Caco-2 (cell line): ENCODE measurements at regions not wholly inside any gene's neighbourhood (a gene's known extent, or its start where the extent isn't known, plus 50 kb on each side); places are given as distances from the start of the nearest gene placed in this dataset.

Source experiments
- BruUV-seq: library from RNA; stranded (reverse); fragments of 400-500 nt; replicated peaks from 2 replicates; lab custom pipeline; 2021; lab: Mats Ljungman, UMichigan
- CTCF ChIA-PET: fragments of 300-600 bp; sonication (Branson Sonifier 250); formaldehyde crosslinking; loops from one replicate; lab custom pipeline; 2022; ENCODE audit warnings: antibody characterized with exemption; lab: Charles Lee
- POLR2A ChIA-PET: fragments of 300-600 bp; sonication (Branson Sonifier 250); formaldehyde crosslinking; loops from one replicate; lab custom pipeline; 2022; ENCODE audit warnings: antibody characterized with exemption; lab: Charles Lee
- DNase-seq, 2 experiments: peaks; one replicate each; pipeline versions ENCODE4 v3.0.0 to v3.0.0-alpha.2; 2020 to 2022
- H3K27me3 ChIP-seq: replicated peaks from 2 replicates; pipeline ENCODE4 v1.6.0; 2011; ENCODE audit warnings: low read length; ENCODE audit not compliant: control insufficient read depth, insufficient read depth
- H3K36me3 ChIP-seq: 2 replicates; pipeline ENCODE4 v1.5.1; 2011; ENCODE audit warnings: low read length; ENCODE audit not compliant: control insufficient read depth, insufficient read depth
- H3K4me1 ChIP-seq: fragments of 250-450 bp; sonication (Bioruptor Pico); 2 replicates; pipeline ENCODE4 v1.5.1; 2020; ENCODE audit warnings: mild to moderate bottlenecking
- H3K4me3 ChIP-seq: 2 replicates; pipeline ENCODE4 v1.5.1; 2011; ENCODE audit warnings: low read depth, mild to moderate bottlenecking, control low read depth, low read length
- H3K9me3 ChIP-seq: fragments of 250-450 bp; sonication (Bioruptor Pico); 2 replicates; pipeline ENCODE4 v1.5.1; 2020; ENCODE audit warnings: mild to moderate bottlenecking, moderate library complexity
- H3K27ac Mint-ChIP-seq: one replicate; pipeline ENCODE4 v1.8.0; 2022; ENCODE audit warnings: mixed read lengths; ENCODE audit not compliant: unreplicated experiment
- H3K27me3 Mint-ChIP-seq: one replicate; pipeline ENCODE4 v1.8.0; 2022; ENCODE audit warnings: mixed read lengths; ENCODE audit not compliant: insufficient read depth, unreplicated experiment
- H3K36me3 Mint-ChIP-seq: one replicate; pipeline ENCODE4 v1.8.0; 2022; ENCODE audit warnings: mild to moderate bottlenecking, mixed read lengths; ENCODE audit not compliant: insufficient read depth, unreplicated experiment
- H3K4me1 Mint-ChIP-seq: one replicate; pipeline ENCODE4 v1.8.0; 2022; ENCODE audit warnings: low read depth, mixed read lengths; ENCODE audit not compliant: unreplicated experiment
- H3K4me3 Mint-ChIP-seq: one replicate; pipeline ENCODE4 v1.8.0; 2022; ENCODE audit warnings: mild to moderate bottlenecking, moderate library complexity, mixed read lengths; ENCODE audit not compliant: unreplicated experiment
- H3K9me3 Mint-ChIP-seq: one replicate; pipeline ENCODE4 v1.8.0; 2022; ENCODE audit warnings: mixed read lengths; ENCODE audit not compliant: unreplicated experiment
- CTCF ChIP-seq, 2 experiments: fragments of 200-600 bp in 1 of 2; IDR thresholded peaks; 1 replicate in 1 of 2; 2 replicates in 1 of 2; pipeline versions ENCODE4 v1.5.1 to v1.8.0; 2011 to 2022; ENCODE audit warnings: antibody characterized with exemption in 1 of 2, control low read depth in 1 of 2, inconsistent platforms in 1 of 2, low read depth in 1 of 2, low read length in 1 of 2, mild to moderate bottlenecking in 1 of 2, moderate library complexity in 1 of 2; ENCODE audit not compliant: insufficient read depth in 1 of 2, severe bottlenecking in 1 of 2, unreplicated experiment in 1 of 2
- intact Hi-C: fragments of 100-400 bp; cut with micrococcal nuclease; formaldehyde crosslinking; loops from one replicate; pipeline ENCODE4 v1.10.0; 2022; ENCODE audit not compliant: unreplicated experiment

DNA sequence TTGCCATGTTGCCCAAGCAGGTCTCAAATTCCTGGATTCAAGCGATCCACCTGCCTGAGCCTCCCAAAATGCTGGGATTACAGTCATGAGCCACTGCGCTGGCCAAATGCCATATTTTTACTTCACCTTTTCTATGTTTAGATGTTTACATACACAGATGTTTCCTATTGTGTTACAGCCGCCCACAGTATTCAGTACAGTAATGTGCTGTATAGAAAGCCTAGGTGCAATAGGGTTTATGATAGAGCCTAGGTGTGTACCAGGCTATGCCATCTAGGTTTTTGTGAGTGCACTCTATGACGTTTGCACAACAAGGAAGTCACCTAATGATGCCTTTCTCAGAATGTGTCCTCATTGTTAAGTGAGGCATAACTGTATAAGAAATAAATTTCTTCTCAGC lies 153.4 kb downstream of the CHRM3 start:
- Histone ChIP-seq H3K27me3 (no peaks in the 10 kb centered on the region), H3K36me3 (no peaks in the 10 kb centered on the region), H3K4me3 (no peak overlapping the region), H3K9me3 (no peaks in the 10 kb centered on the region), H3K4me1 (no peaks in the 10 kb centered on the region)
- intact Hi-C loops, result no loop called here
- Mint-ChIP-seq H3K4me3 (no peak overlapping the region), H3K36me3 (no peaks in the 10 kb centered on the region), H3K9me3 (no peaks in the 10 kb centered on the region), H3K27ac (no peak overlapping the region), H3K27me3 (no peaks in the 10 kb centered on the region), H3K4me1 (no peaks in the 10 kb centered on the region)
- BruUV-seq, result no TSS peak
- ChIA-PET POLR2A (no interaction called here), CTCF (no interaction called here)
- DNase-seq, result no peak
- TF ChIP-seq CTCF (IDR thresholded peaks at IDR 0.05; ENCODE audit: insufficient read depth in 1 of 2, low read depth in 1 of 2, low read length in 1 of 2, severe bottlenecking in 1 of 2, unreplicated experiment in 1 of 2), result no peak

GRCh38 chr1:239543873-239544272 lies 157.5 kb downstream of the CHRM3 start:
- Histone ChIP-seq H3K4me3 (no peak overlapping the region), H3K36me3 (no peaks in the 10 kb centered on the region), H3K27me3 (no peaks in the 10 kb centered on the region), H3K9me3 (no peaks in the 10 kb centered on the region), H3K4me1 (no peaks in the 10 kb centered on the region)
- Mint-ChIP-seq H3K36me3 (no peaks in the 10 kb centered on the region), H3K4me1 (no peaks in the 10 kb centered on the region), H3K9me3 (no peaks in the 10 kb centered on the region), H3K27ac (no peak overlapping the region), H3K27me3 (no peaks in the 10 kb centered on the region), H3K4me3 (no peak overlapping the region)
- intact Hi-C loops, result no loop called here
- no peak for DNase-seq
- no peak for TF ChIP-seq CTCF (IDR thresholded peaks at IDR 0.05; ENCODE audit: insufficient read depth in 1 of 2, low read depth in 1 of 2, low read length in 1 of 2, severe bottlenecking in 1 of 2, unreplicated experiment in 1 of 2)
- ChIA-PET CTCF (no interaction called here), POLR2A (no interaction called here)
- BruUV-seq, result no TSS peak

DNA sequence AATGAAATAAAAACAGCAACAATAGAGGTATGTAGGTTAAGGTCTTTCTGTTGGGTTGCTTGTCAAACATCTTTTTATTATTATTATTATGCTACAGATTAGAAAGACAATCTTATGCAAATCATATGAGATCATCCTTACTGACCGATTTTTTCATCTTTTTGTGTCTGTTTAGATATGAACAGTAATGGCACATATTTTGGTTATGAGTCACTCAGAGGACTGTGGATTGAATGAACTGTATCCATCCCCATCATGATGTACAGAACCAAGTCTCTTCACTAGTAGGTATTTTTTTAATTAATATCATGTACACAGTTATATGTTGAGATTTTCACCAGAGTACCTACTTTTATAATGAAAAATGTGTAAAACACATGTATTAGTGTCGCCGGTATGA lies 159.1 kb downstream of the CHRM3 start:
- intact Hi-C loops, result no loop called here
- Mint-ChIP-seq H3K4me3 (no peak overlapping the region), H3K4me1 (no peaks in the 10 kb centered on the region), H3K9me3 (no peaks in the 10 kb centered on the region), H3K36me3 (no peaks in the 10 kb centered on the region), H3K27ac (no peak overlapping the region), H3K27me3 (no peaks in the 10 kb centered on the region)
- Histone ChIP-seq H3K4me3 (no peak overlapping the region), H3K36me3 (no peaks in the 10 kb centered on the region), H3K9me3 (no peaks in the 10 kb centered on the region), H3K27me3 (no peaks in the 10 kb centered on the region), H3K4me1 (no peaks in the 10 kb centered on the region)
- CTCF ChIA-PET, result no interaction called here
- DNase-seq, result no peak
- TF ChIP-seq CTCF (IDR thresholded peaks at IDR 0.05; ENCODE audit: insufficient read depth in 1 of 2, low read depth in 1 of 2, low read length in 1 of 2, severe bottlenecking in 1 of 2, unreplicated experiment in 1 of 2), result no peak
- POLR2A ChIA-PET, result no interaction called here
- no TSS peak for BruUV-seq
